GM19455 (cell line): ENCODE measurements at regions not wholly inside any gene's neighbourhood (a gene's known extent, or its start where the extent isn't known, plus 50 kb on each side); places are given as distances from the start of the nearest gene placed in this dataset.
"Not testable (repeated sequence)": the region's sequence is repeated elsewhere in the genome, so short reads cannot be mapped to it uniquely, and the experiment has no call there.

Experiments used
- ATAC-seq: cut with Tn5 transposase; IDR thresholded peaks from one replicate; pipeline ENCODE4 v1.9.1; 2021; ENCODE audit not compliant: unreplicated experiment

DNA sequence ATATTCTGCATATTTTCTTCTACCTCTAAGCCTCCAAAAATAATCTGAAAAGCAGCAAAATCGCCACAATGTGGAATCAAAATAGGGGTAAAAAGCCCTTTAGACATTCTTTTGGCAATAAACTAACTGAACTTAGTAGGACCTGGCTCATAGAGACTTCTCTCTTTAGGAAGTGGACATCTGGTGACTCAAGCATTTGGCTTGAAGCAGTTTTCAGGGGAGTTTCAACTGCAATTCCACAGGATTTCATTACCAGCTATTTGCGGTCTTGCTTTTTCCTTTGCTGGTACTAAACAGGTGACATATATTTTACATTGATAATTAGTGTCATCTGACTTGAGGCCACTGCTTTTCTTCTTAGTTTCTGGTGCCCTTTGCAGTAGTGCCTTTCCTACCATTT, 173.2 kb upstream of the FBN2 start:
- no peak for ATAC-seq

GRCh38 chr5:128714551-128714950, 176.5 kb upstream of the FBN2 start:
- no peak for ATAC-seq

- no peak for ATAC-seq
Measured at GRCh38 chr5:128722551-128722950, 184.5 kb upstream of the FBN2 start.

DNA sequence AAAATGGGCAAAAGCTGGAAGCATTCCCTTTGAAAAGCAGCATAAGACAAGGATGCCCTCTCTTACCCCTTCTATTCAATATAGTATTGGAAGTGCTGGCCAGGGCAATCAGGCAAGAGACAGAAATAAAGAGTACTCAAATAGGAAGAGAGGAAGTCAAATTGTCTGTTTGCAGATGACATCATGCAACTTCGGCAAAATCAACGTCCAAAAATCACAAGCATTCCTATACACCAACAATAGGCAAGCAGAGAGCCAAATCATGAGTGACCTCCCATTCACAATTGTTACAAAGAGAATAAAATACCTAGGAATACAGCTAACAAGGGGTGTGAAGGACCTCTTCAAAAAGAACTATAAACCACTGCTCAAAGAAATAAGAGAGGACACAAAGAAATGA, 192.0 kb upstream of the FBN2 start:
- not testable (repeated sequence) for ATAC-seq

GRCh38 chr5:128735656-128736055, 197.6 kb upstream of the FBN2 start:
- not testable (repeated sequence) for ATAC-seq

GRCh38 chr5:128736553-128736952, 198.5 kb upstream of the FBN2 start:
- no peak for ATAC-seq

DNA sequence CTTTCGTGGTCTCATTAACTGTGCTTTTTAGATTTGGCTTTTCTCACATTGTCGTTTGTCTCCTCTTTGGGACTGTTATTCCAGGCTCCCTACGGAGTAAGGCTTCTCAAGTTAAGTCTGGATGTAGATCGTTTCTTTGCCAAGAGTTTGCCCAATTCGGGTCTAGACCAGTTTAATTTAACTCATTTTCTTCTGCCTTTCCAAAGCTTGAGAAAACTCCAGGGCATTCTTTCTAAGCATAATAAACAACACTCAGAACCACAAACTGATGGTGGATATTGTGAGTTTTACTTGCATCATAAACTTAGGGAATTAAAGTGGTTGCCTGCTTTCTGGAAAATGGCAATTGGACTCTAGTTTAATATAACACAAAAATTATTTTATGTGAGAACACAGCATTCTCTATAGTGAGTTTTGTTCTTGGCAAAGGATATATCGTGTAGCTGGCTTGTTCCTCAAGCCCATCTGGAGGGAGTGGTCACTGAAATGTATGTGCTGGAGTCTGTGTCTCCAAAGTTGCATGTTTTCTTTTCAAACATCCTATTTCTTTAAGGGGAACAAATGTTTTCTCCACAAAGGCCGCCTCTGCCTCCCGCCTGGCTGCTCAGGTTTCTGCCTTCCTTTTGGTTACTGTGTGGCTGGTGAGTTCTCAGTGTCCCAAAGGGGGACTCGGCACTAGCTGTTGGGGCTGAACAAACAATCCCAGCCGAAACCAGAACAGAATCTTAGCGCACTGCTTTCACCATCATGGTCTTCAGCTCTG, 211.3 kb upstream of the FBN2 start:
- ATAC-seq = no peak

GRCh38 chr5:128750155-128750554, 212.1 kb upstream of the FBN2 start:
- no peak for ATAC-seq

- ATAC-seq = no peak
Measured at GRCh38 chr5:128757196-128757959, 207.9 kb upstream of the SLC27A6 start.

DNA sequence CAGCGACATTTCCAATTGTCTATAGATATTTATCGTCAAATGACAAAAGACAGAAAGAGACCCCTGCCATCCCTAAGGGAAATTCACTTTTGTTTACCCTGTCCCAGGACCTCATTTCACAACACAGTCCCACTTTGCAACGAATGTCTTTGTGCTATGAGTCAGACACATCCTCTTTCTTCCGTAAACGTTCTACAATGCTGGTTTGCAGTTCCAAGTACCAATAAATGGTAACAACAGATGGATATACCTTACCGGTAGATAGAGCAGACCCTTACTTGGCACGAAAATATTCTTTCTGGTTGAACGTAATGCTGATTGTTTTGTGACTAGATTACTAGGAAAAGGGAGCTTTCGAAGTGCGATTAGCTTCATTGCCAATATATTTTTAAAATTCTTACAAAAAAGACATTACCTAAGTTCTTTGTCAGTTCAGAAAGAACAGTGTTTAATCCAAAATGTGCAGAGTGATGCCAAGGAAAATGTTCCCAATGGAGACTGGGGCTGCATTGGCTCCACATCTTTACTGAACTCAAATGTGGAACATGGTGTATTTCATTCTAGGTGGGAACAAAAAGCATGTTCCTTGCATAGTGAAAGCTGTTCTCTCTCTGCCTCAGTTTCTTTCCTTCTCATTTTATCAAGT, 202.5 kb upstream of the SLC27A6 start:
- ATAC-seq = no peak

- no peak for ATAC-seq
Measured at GRCh38 chr5:128763321-128763720, 202.0 kb upstream of the SLC27A6 start.

GRCh38 chr5:128764601-128765310, 200.5 kb upstream of the SLC27A6 start:
- ATAC-seq = no peak

DNA sequence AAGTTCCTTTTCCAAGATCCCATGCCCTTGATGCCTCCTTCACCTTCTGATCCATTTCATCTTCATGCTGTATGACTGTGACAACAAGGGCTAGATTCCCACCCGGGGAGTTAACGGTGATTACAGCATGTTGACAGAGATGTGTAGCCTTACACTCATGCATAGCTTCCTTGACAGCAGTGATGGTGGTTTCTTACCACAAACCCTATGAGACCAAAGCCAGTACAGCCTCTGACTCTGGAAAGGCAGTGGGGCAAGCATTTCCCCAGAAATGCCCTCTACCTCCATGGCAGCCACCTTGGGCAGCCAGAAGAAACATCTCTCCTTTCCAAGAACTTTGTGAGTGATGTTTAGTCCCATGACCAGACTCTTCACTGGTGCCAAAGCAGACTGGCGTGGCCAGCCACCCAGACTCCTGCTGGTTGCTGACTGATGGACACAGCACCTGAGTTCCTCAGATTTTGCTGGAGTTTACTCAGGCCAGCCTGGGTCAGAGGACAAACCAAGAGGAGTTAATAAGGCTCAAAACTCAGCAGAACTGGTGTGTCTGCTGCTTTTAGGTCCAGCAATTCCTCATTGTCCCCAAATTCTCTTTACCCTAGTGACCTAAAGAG, 199.7 kb upstream of the SLC27A6 start:
- no peak for ATAC-seq

- no peak for ATAC-seq
Measured at GRCh38 chr5:128766406-128766805, 198.9 kb upstream of the SLC27A6 start.

GRCh38 chr5:128770907-128771306, 194.4 kb upstream of the SLC27A6 start:
- no peak for ATAC-seq

DNA sequence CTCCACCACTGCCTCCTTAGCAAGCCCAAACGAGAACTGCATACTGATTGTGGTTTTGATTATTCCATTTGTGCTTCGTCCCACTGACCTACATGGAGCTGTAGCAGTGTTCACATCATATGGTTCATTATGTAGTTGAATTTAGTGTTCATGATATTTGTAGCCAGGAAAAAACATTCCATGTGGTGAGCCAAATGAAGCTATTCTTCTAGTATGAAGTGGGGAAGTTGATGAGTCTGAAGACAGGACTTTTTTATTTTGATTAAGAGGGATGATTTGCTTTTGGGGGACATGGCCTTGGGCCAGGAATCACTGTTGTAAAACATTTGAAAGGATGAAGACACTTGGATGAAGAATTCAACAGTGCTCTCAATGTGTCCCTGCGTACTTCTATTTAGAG, 192.9 kb upstream of the SLC27A6 start:
- ATAC-seq = no peak

- ATAC-seq = no peak
Measured at GRCh38 chr5:128773378-128773777, 191.9 kb upstream of the SLC27A6 start.

DNA sequence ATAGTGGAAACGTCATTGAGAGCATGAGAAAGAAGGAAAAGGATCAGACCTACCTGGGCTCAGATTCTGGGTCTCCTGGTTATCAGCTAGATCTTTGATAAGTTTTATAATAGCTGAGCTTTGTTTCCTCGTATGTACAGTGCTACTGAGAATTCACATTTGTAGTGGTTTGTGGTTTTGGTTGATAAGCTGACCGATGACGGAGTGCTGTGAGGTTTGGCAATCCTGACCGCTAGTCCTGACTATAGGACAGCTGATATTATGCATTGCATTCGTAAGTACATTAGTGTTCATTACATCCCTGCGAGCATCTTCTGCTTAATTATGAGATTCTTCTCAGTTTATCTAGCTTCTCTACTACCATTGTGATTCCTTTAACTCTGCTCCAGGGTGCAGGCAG, 190.7 kb upstream of the SLC27A6 start:
- no peak for ATAC-seq

DNA sequence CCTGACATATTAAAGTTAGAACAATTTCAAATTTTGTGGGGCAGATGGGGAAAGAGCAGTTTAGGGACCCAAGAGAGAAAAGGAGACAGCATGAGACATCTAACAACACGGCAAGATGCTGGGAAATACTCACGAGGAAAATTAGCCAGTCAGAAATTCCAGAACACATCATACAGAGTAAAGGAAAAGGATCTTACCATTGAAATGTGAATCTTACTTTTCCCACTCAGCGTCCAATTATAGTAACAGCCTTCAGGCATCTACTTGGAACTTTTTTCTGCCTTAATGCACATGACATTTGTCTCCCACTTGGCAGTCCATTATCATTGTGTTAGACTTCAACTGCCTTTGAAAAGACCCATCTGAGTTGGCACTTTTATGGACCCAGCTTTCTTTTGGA, 189.7 kb upstream of the SLC27A6 start:
- ATAC-seq = no peak

DNA sequence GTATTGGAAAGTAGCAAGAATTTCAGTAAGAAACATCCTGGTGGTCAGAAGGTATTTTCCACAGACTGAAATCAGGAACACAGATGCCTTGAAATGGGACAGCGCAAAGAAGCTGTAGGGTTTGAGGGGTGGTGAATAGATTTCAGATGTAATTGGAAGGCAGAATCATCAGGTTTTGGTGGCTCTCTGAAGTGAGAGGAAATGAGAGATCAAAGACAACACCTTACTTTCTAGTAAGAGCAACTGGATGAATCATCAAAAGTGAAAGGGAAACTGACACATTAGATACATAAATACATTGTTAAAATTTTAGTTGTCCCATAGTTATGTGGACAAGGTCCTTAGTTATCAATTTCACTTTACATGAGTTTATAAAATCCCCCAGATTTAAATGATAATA, 188.2 kb upstream of the SLC27A6 start:
- ATAC-seq = peak; percentile 90

- no peak for ATAC-seq
Measured at GRCh38 chr5:128778474-128778873, 186.8 kb upstream of the SLC27A6 start.
